C4-2B (cell line): ENCODE measurements at regions not wholly inside any gene's neighbourhood (a gene's known extent, or its start where the extent isn't known, plus 50 kb on each side); places are given as distances from the start of the nearest gene placed in this dataset.

Source experiments
- H3K27ac ChIP-seq: fragments of 450-650 bp; 2 replicates; pipeline ENCODE4 v1.5.1; 2017
- CTCF ChIP-seq: fragments of 450-650 bp; conservative IDR thresholded peaks from 2 replicates; pipeline ENCODE4 v1.5.1; 2017; ENCODE audit warnings: mild to moderate bottlenecking
- ZFX ChIP-seq: fragments of 450-650 bp; IDR thresholded peaks from 2 replicates; pipeline ENCODE4 v1.6.1; 2017

- no peak for TF ChIP-seq ZFX
- TF ChIP-seq CTCF, result no peak; the same call in 1 of the 2 replicates
These were observed 479.3 kb downstream of the EPHA3 start for GRCh38 chr3:89586676-89587075.

GRCh38 chr3:89606151-89606550, 498.7 kb downstream of the EPHA3 start:
- TF ChIP-seq CTCF (no peak), ZFX (no peak)
- H3K27ac ChIP-seq, result no peak overlapping the region

More at GRCh38 chr3:89586676-89587075, 479.3 kb downstream of the EPHA3 start:
- H3K27ac ChIP-seq, result no peak overlapping the region

- no peak for TF ChIP-seq ZFX
- no peak for TF ChIP-seq CTCF
- H3K27ac ChIP-seq, result no peak overlapping the region
These were observed 504.6 kb downstream of the EPHA3 start for GRCh38 chr3:89612027-89612426.

GRCh38 chr3:89613241-89613640, 505.8 kb downstream of the EPHA3 start:
- TF ChIP-seq CTCF, result no peak
- TF ChIP-seq ZFX, result no peak
- H3K27ac ChIP-seq, result no peak overlapping the region

GRCh38 chr3:89617706-89618105, 510.3 kb downstream of the EPHA3 start:
- TF ChIP-seq ZFX (no peak), CTCF (no peak)

GRCh38 chr3:89619263-89619662, 511.8 kb downstream of the EPHA3 start:
- TF ChIP-seq ZFX, result no peak
- TF ChIP-seq CTCF, result no peak
- no peak overlapping the region for H3K27ac ChIP-seq

More at GRCh38 chr3:89617706-89618105, 510.3 kb downstream of the EPHA3 start:
- no peak overlapping the region for H3K27ac ChIP-seq

- H3K27ac ChIP-seq, result no peak overlapping the region
- TF ChIP-seq CTCF (no peak), ZFX (no peak)
These were observed 514.8 kb downstream of the EPHA3 start for GRCh38 chr3:89622063-89622700.
